A549 (cell line): ENCODE measurements at regions not wholly inside any gene's neighbourhood (a gene's known extent, or its start where the extent isn't known, plus 50 kb on each side); places are given as distances from the start of the nearest gene placed in this dataset.

Source experiments
- CBX2 ChIP-seq: fragments of 200-600 bp; sonication (generic); IDR thresholded peaks from 2 replicates; pipeline ENCODE4 v1.6.1; 2016; ENCODE audit warnings: low read depth, mild to moderate bottlenecking, borderline replicate concordance
- CBX8 ChIP-seq: fragments of 200-600 bp; sonication (generic); IDR thresholded peaks from 2 replicates; pipeline ENCODE4 v1.6.1; 2016
- CHD4 ChIP-seq: fragments of 200-600 bp; sonication (generic); IDR thresholded peaks from 2 replicates; pipeline ENCODE4 v1.6.1; 2016; ENCODE audit warnings: antibody characterized with exemption, mild to moderate bottlenecking, borderline replicate concordance
- CTCF ChIP-seq: fragments of >200 bp; sonication (Bioruptor Twin); formaldehyde crosslinking; IDR thresholded peaks from 3 replicates; pipeline ENCODE4 v1.5.1; 2016
- MAFK ChIP-seq: fragments of 450-650 bp; IDR thresholded peaks from 2 replicates; pipeline ENCODE4 v1.6.1; 2014; ENCODE audit not compliant: partially characterized antibody
- MAX ChIP-seq: IDR thresholded peaks from 2 replicates; pipeline ENCODE4 v1.6.1; 2012
- NFE2L2 ChIP-seq: fragments of 150-350 bp; conservative IDR thresholded peaks from 2 replicates; pipeline ENCODE4 v1.6.1; 2014; ENCODE audit warnings: low read length
- PBX3 ChIP-seq: IDR thresholded peaks from 2 replicates; pipeline ENCODE4 v1.6.1; 2012
- POLR2A ChIP-seq: IDR thresholded peaks from 2 replicates; pipeline ENCODE4 v1.6.1; 2012; ENCODE audit warnings: mild to moderate bottlenecking, low read length
- POLR2AphosphoS2 ChIP-seq: conservative IDR thresholded peaks from 2 replicates; pipeline ENCODE4 v1.6.1; 2012; ENCODE audit warnings: low read length, improper control_type of control experiment, inconsistent platforms
- RAD21 ChIP-seq, 2 experiments: fragments of >200 bp in 1 of 2; sonication (Bioruptor Twin) in 1 of 2; formaldehyde crosslinking in 1 of 2; IDR thresholded peaks in 1 of 2; conservative IDR thresholded peaks in 1 of 2; 2 replicates in 1 of 2; 3 replicates in 1 of 2; pipeline ENCODE4 v1.6.1; 2012 to 2018; ENCODE audit warnings: inconsistent platforms in 1 of 2
- RCOR1 ChIP-seq: fragments of 150-350 bp; IDR thresholded peaks from 2 replicates; pipeline ENCODE4 v1.6.1; 2014; ENCODE audit warnings: antibody characterized with exemption, low read length, low read depth
- TP53 ChIP-seq: fragments of 250-450 bp; sonication (Bioruptor Pico); IDR thresholded peaks from 2 replicates; pipeline ENCODE4 v1.5.0; 2021; ENCODE audit warnings: mild to moderate bottlenecking, moderate library complexity
- USF2 ChIP-seq: fragments of 450-650 bp; IDR thresholded peaks from 2 replicates; pipeline ENCODE4 v1.6.1; 2014; ENCODE audit warnings: antibody characterized with exemption

GRCh38 chr4:74667438-74667837 lies 126.9 kb downstream of the BTC start:
- TF ChIP-seq CTCF (no peak), POLR2AphosphoS2 (no peak), MAX (no peak), CBX2 (no peak), USF2 (no peak), POLR2A (no peak), RCOR1 (no peak), PBX3 (no peak), CBX8 (no peak), MAFK (no peak), TP53 (CRISPR knock-in tag) (no peak), RAD21 (conservative IDR thresholded peaks at IDR 0.05 in 1 of 2, IDR thresholded peaks at IDR 0.05 in 1 of 2) (no peak), NFE2L2 (no peak), CHD4 (no peak)
